ENCODE measurements at regions not wholly inside any gene's neighbourhood (a gene's known extent, or its start where the extent isn't known, plus 50 kb on each side); places are given as distances from the start of the nearest gene placed in this dataset.

- intact Hi-C loops (cut with micrococcal nuclease) (no loop called here), dilution Hi-C loops (cut with HindIII; ENCODE audit: low sequenced_read_pairs, unreplicated experiment) (no loop called here), in situ Hi-C loops (cut with MboI; ENCODE audit: low sequenced_read_pairs) (loop anchor here (25.0 kb wide), 1 partner anchor 865 kb away; no protein-coding TSS in a partner anchor)
- Histone ChIP-seq H2BK5ac (ENCODE audit: low read depth, low read length, poor library complexity, severe bottlenecking) (no peak overlapping the region), H4K20me1 (ENCODE audit: insufficient read depth, low read length) (no peaks in the 10 kb centered on the region), H2AK5ac (ENCODE audit: low read depth, low read length) (no peak overlapping the region), H2AK9ac (replicated peaks; ENCODE audit: low read depth, low read length, poor library complexity) (no peak overlapping the region), H3K79me1 (ENCODE audit: low read depth in 1 of 2, low read length in 2 of 2) (peaks cover 0 to 6% of the 10 kb centered on the region in 2 experiments; a peak in 1 of 4 replicates), H3K14ac (replicated peaks; ENCODE audit: low read depth, low read length) (no peak overlapping the region), H3K27ac (ENCODE audit: insufficient read depth, low read length) (no peak overlapping the region), H3K23ac (ENCODE audit: low read depth, low read length) (no peak overlapping the region), H2BK15ac (ENCODE audit: low read depth, low read length) (no peak overlapping the region), H3K27me3 (ENCODE audit: control insufficient read depth, insufficient read depth, low read length) (no peaks in the 10 kb centered on the region), H3K9ac (ENCODE audit: low read depth, low read length) (no peak overlapping the region), H4K5ac (ENCODE audit: low read depth, low read length) (no peak overlapping the region), H3K4ac (ENCODE audit: low read depth, low read length) (no peak overlapping the region), H4K91ac (ENCODE audit: insufficient read depth, low read depth, low read length) (no peak overlapping the region), H3K36me3 (ENCODE audit: control insufficient read depth, insufficient read depth, low read length) (peaks cover 3% of the 10 kb centered on the region), H3K9me1 (ENCODE audit: insufficient read depth, low read length) (peaks cover 5% of the 10 kb centered on the region), H3K4me3 (ENCODE audit: insufficient read depth, low read depth, low read length) (no peak overlapping the region), H2BK120ac (ENCODE audit: low read depth, low read length) (no peak overlapping the region), H3K18ac (ENCODE audit: low read depth, low read length) (no peak overlapping the region), H4K8ac (ENCODE audit: low read depth in 2 of 2, low read length in 2 of 2) (no peak overlapping the region), H3K4me1 (ENCODE audit: control insufficient read depth, insufficient read depth, low read length) (peaks cover 5% of the 10 kb centered on the region; the same call in 1 of the 2 replicates), H3K56ac (ENCODE audit: extremely low read depth, insufficient read depth, low read length) (no peak overlapping the region), H3K9me3 (ENCODE audit: control insufficient read depth, insufficient read depth, low read length) (peaks cover 2% of the 10 kb centered on the region), H3K4me2 (ENCODE audit: low read depth, low read length) (no peak overlapping the region), H2BK20ac (ENCODE audit: low read depth, low read length) (no peak overlapping the region), H2AFZ (replicated peaks; ENCODE audit: low read length, poor library complexity) (no peak overlapping the region)
- no TSS peak for BruUV-seq (replicated peaks)
- ATAC-seq (ENCODE audit: low read depth) (no peak), DNase-seq (no peak)
- TF ChIP-seq RCOR1 (IDR thresholded peaks at IDR 0.05; ENCODE audit: insufficient replicate concordance, low read length) (no peak), NFE2L2 (IDR thresholded peaks at IDR 0.05; ENCODE audit: low read depth, low read length) (no peak), BHLHE40 (IDR thresholded peaks at IDR 0.05; ENCODE audit: low read depth, low read length) (no peak), RAD21 (IDR thresholded peaks at IDR 0.05; ENCODE audit: low read length) (no peak), MAZ (IDR thresholded peaks at IDR 0.05; ENCODE audit: borderline replicate concordance, low read depth, low read length) (no peak), POLR2A (IDR thresholded peaks at IDR 0.05; ENCODE audit: low read depth, low read length) (no peak), MAFK (IDR thresholded peaks at IDR 0.05; ENCODE audit: low read depth, low read length) (no peak), CEBPB (IDR thresholded peaks at IDR 0.05; ENCODE audit: low read depth, low read length) (no peak), ELK1 (IDR thresholded peaks at IDR 0.05; ENCODE audit: borderline replicate concordance, low read depth, low read length) (no peak), FOS (IDR thresholded peaks at IDR 0.05; ENCODE audit: low read depth, low read length) (no peak), SMC3 (IDR thresholded peaks at IDR 0.05; ENCODE audit: low read depth, low read length) (no peak), CHD1 (IDR thresholded peaks at IDR 0.05; ENCODE audit: low read depth, low read length) (no peak), MXI1 (IDR thresholded peaks at IDR 0.05; ENCODE audit: borderline replicate concordance, low read depth, low read length) (no peak), RFX5 (IDR thresholded peaks at IDR 0.05; ENCODE audit: low read depth, low read length) (no peak)
- TF ChIP-seq, protein P1, sequence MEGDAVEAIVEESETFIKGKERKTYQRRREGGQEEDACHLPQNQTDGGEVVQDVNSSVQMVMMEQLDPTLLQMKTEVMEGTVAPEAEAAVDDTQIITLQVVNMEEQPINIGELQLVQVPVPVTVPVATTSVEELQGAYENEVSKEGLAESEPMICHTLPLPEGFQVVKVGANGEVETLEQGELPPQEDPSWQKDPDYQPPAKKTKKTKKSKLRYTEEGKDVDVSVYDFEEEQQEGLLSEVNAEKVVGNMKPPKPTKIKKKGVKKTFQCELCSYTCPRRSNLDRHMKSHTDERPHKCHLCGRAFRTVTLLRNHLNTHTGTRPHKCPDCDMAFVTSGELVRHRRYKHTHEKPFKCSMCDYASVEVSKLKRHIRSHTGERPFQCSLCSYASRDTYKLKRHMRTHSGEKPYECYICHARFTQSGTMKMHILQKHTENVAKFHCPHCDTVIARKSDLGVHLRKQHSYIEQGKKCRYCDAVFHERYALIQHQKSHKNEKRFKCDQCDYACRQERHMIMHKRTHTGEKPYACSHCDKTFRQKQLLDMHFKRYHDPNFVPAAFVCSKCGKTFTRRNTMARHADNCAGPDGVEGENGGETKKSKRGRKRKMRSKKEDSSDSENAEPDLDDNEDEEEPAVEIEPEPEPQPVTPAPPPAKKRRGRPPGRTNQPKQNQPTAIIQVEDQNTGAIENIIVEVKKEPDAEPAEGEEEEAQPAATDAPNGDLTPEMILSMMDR (conservative IDR thresholded peaks at IDR 0.05; ENCODE audit: low read depth, low read length) = no peak
- TF ChIP-seq, protein P2, sequence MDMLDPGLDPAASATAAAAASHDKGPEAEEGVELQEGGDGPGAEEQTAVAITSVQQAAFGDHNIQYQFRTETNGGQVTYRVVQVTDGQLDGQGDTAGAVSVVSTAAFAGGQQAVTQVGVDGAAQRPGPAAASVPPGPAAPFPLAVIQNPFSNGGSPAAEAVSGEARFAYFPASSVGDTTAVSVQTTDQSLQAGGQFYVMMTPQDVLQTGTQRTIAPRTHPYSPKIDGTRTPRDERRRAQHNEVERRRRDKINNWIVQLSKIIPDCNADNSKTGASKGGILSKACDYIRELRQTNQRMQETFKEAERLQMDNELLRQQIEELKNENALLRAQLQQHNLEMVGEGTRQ (IDR thresholded peaks at IDR 0.05; ENCODE audit: low read depth, low read length) = no peak
- ChIA-PET CTCF (no interaction called here), POLR2A (ENCODE audit: unreplicated experiment) (no interaction called here)
- WGBS, 2 experiments (ENCODE audit: extremely low coverage in 2 of 2, insufficient read length in 1 of 2) = 96% methylated on average over 4 of the region's 4 CpGs; no CpG with 5 or more reads in 1 of the 2 experiments
Observed at GRCh38 chr22:25472382-25472781, 92.1 kb upstream of the GRK3 start.

All from IMR-90 (cell line).